Neural progenitor cell (in vitro differentiated cells): ENCODE measurements at regions not wholly inside any gene's neighbourhood (a gene's known extent, or its start where the extent isn't known, plus 50 kb on each side); places are given as distances from the start of the nearest gene placed in this dataset.

Source experiments
- DNase-seq: peaks from one replicate; pipeline ENCODE4 v3.0.0-alpha.2; 2016; ENCODE audit warnings: low spot score
- H2AFZ ChIP-seq: fragments of 200-600 bp; sonication (generic); replicated peaks from 2 replicates; pipeline ENCODE4 v1.6.1; 2016; ENCODE audit warnings: antibody characterized with exemption
- H3F3A ChIP-seq: fragments of 200-600 bp; sonication (generic); 2 replicates; pipeline ENCODE4 v1.6.1; 2016; ENCODE audit warnings: antibody characterized with exemption, low read depth
- H3K27ac ChIP-seq: fragments of 200-600 bp; sonication (generic); 2 replicates; pipeline ENCODE4 v1.5.1; 2016; ENCODE audit warnings: mild to moderate bottlenecking
- H3K27me3 ChIP-seq: fragments of 200-600 bp; sonication (generic); 2 replicates; pipeline ENCODE4 v1.6.1; 2016; ENCODE audit warnings: mild to moderate bottlenecking, moderate library complexity
- H3K36me3 ChIP-seq: fragments of 200-600 bp; sonication (generic); 2 replicates; pipeline ENCODE4 v1.5.1; 2016
- H3K4me1 ChIP-seq: fragments of 200-600 bp; sonication (generic); 2 replicates; pipeline ENCODE4 v1.6.1; 2016; ENCODE audit warnings: mixed run types
- H3K4me2 ChIP-seq: fragments of 200-600 bp; sonication (generic); 2 replicates; pipeline ENCODE4 v1.6.1; 2016
- H3K4me3 ChIP-seq: fragments of 200-600 bp; sonication (generic); 2 replicates; pipeline ENCODE4 v1.5.1; 2016
- H3K79me2 ChIP-seq: fragments of 200-600 bp; sonication (generic); 2 replicates; pipeline ENCODE4 v1.6.1; 2016; ENCODE audit warnings: low read depth
- H3K9ac ChIP-seq: fragments of 200-600 bp; sonication (generic); 2 replicates; pipeline ENCODE4 v1.6.1; 2016
- H3K9me3 ChIP-seq: fragments of 200-600 bp; sonication (generic); 2 replicates; pipeline ENCODE4 v1.5.1; 2016; ENCODE audit warnings: low read depth
- H4K20me1 ChIP-seq: fragments of 200-600 bp; sonication (generic); 2 replicates; pipeline ENCODE4 v1.6.1; 2016; ENCODE audit warnings: low read depth
- H3K27ac Mint-ChIP-seq: 3 replicates; pipeline ENCODE4 v1.8.0; 2021; ENCODE audit warnings: mixed read lengths
- H3K27me3 Mint-ChIP-seq: 2 replicates; pipeline ENCODE4 v1.8.0; 2022; ENCODE audit warnings: low read depth, mild to moderate bottlenecking, inconsistent platforms, moderate library complexity, mixed read lengths; ENCODE audit not compliant: insufficient read depth
- H3K36me3 Mint-ChIP-seq: 3 replicates; pipeline ENCODE4 v1.8.0; 2021; ENCODE audit warnings: mixed read lengths
- H3K4me1 Mint-ChIP-seq: 3 replicates; pipeline ENCODE4 v1.8.0; 2021; ENCODE audit warnings: mixed read lengths
- H3K4me3 Mint-ChIP-seq: 3 replicates; pipeline ENCODE4 v1.8.0; 2021; ENCODE audit warnings: mild to moderate bottlenecking, moderate library complexity, mixed read lengths
- H3K9me3 Mint-ChIP-seq: 3 replicates; pipeline ENCODE4 v1.8.0; 2020; ENCODE audit warnings: mixed read lengths
- CTCF ChIP-seq: fragments of 200-600 bp; sonication (generic); IDR thresholded peaks from 2 replicates; pipeline ENCODE4 v1.5.1; 2017; ENCODE audit warnings: antibody characterized with exemption, mild to moderate bottlenecking
- EZH2 ChIP-seq: fragments of 200-600 bp; sonication (generic); IDR thresholded peaks from 2 replicates; pipeline ENCODE4 v1.6.1; 2017; ENCODE audit warnings: antibody characterized with exemption, mild to moderate bottlenecking, moderate library complexity
- EZH2phosphoT487 ChIP-seq: fragments of 200-600 bp; sonication (generic); IDR thresholded peaks from 2 replicates; pipeline ENCODE4 v1.6.1; 2017; ENCODE audit warnings: antibody characterized with exemption

DNA sequence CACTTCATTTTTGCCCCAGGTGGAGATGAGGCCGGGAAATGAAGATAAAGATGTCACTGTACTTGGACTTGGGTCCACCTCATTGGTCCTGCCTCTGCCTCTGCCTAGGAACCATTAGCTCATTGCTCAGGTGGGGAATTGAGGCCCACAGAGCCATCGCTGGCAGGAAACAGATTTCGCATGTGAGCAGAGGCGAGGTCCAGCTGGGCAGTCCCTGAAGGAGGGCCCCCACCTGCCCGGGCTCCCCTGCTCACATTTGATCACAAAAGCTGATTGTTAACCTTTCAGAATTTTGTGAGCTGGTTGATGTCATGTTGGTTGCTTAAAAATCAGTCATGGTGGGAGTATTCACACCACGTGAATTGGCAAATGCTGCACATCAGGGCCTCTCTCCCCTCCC is 273.8 kb upstream of the MVB12B start:
- H3K4me1 ChIP-seq = peaks cover 4% of the 10 kb centered on the region
- no peaks in the 10 kb centered on the region for H3K79me2 ChIP-seq
- Mint-ChIP-seq H3K27me3 (peaks cover 2% of the 10 kb centered on the region), H3K36me3 (no peaks in the 10 kb centered on the region), H3K4me3 (no peak overlapping the region), H3K27ac (peak overlapping the region; percentile 23), H3K9me3 (no peaks in the 10 kb centered on the region), H3K4me1 (peaks cover 9% of the 10 kb centered on the region)
- H4K20me1 ChIP-seq = no peaks in the 10 kb centered on the region
- H3K27me3 ChIP-seq = no peaks in the 10 kb centered on the region
- H3K9ac ChIP-seq = no peak overlapping the region
- no peaks in the 10 kb centered on the region for H3F3A ChIP-seq
- no peaks in the 10 kb centered on the region for H3K36me3 ChIP-seq
- no peak overlapping the region for H3K4me3 ChIP-seq
- H2AFZ ChIP-seq = no peak overlapping the region
- H3K27ac ChIP-seq = no peak overlapping the region
- DNase-seq = no peak
- no peak overlapping the region for H3K4me2 ChIP-seq
- no peaks in the 10 kb centered on the region for H3K9me3 ChIP-seq
- TF ChIP-seq EZH2 (no peak), EZH2phosphoT487 (no peak), CTCF (no peak)

DNA sequence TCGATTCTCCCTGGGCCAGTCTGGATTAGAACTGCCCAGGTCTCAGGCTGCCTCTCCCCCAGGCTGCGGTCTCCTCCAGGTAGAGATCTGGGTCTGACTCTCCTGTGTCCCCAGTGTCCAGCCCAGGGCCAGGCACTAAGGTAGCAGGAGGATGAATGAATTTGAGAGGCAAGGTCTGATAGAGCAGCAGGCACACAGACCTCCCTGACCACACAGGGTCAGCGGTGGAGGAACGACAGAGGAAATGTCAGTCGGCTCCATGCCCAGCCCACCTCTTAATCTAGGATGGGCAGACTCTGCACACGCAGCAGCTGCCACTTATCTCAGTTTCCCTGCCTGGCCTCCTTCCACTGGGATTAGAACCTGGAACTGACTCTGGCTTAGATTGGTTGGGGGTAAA is 272.7 kb upstream of the MVB12B start:
- Histone ChIP-seq H3K27ac (no peak overlapping the region), H3K9ac (no peak overlapping the region), H2AFZ (no peak overlapping the region), H3K4me1 (peaks cover 6% of the 10 kb centered on the region), H3K79me2 (no peaks in the 10 kb centered on the region), H3K9me3 (no peaks in the 10 kb centered on the region), H3K4me3 (no peak overlapping the region), H3K36me3 (no peaks in the 10 kb centered on the region), H3K4me2 (no peak overlapping the region), H3K27me3 (no peaks in the 10 kb centered on the region), H4K20me1 (no peaks in the 10 kb centered on the region), H3F3A (no peaks in the 10 kb centered on the region)
- no peaks in the 10 kb centered on the region for H3K9me3 Mint-ChIP-seq
- no peak overlapping the region for H3K27ac Mint-ChIP-seq
- peaks cover 19% of the 10 kb centered on the region for H3K4me1 Mint-ChIP-seq
- no peak for TF ChIP-seq EZH2phosphoT487
- no peak for TF ChIP-seq CTCF
- no peak for TF ChIP-seq EZH2
- H3K36me3 Mint-ChIP-seq = no peaks in the 10 kb centered on the region
- DNase-seq = no peak
- H3K27me3 Mint-ChIP-seq = peaks cover 2% of the 10 kb centered on the region
- no peak overlapping the region for H3K4me3 Mint-ChIP-seq

DNA sequence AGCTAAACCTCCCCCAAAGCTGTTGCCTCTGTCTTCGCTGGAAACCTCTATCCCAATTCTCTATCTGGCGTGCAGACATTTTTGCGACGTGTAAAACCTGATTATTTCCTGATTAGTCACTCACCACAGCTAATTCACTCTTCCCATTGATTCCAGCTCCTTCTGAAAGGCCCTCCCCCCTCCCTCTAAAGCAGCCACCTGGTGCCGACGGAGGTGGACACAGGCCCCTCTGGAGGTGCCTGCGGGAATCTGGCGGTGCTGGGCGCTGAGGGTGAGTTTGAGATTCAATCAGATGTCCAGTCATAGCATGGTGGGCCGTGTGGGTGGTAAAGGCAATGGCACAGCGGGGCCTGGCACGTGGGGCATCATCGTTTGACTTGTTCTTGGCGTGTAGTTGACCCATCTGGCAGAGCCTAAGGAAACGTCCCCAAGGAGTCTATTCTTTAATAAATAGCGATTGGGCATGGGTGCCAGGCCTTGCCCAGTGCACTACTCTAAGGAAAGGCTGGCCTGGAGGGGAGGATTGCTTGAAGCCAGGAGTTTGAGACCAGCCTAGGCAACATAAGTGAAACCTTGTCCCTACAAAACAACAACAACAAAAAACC is 271.1 kb upstream of the MVB12B start:
- no peak overlapping the region for H2AFZ ChIP-seq
- Mint-ChIP-seq H3K9me3 (no peaks in the 10 kb centered on the region), H3K4me1 (peaks cover 18% of the 10 kb centered on the region), H3K27me3 (peaks cover 4% of the 10 kb centered on the region), H3K36me3 (no peaks in the 10 kb centered on the region), H3K4me3 (no peak overlapping the region), H3K27ac (no peak overlapping the region)
- H3K4me1 ChIP-seq = peaks cover 13% of the 10 kb centered on the region
- no peak for DNase-seq
- no peaks in the 10 kb centered on the region for H3K36me3 ChIP-seq
- H3K9ac ChIP-seq = no peak overlapping the region
- no peaks in the 10 kb centered on the region for H3K9me3 ChIP-seq
- H3K27ac ChIP-seq = no peak overlapping the region
- H3K4me2 ChIP-seq = no peak overlapping the region
- no peak for TF ChIP-seq EZH2
- TF ChIP-seq CTCF = no peak
- no peak for TF ChIP-seq EZH2phosphoT487
- no peaks in the 10 kb centered on the region for H4K20me1 ChIP-seq
- H3K4me3 ChIP-seq = no peak overlapping the region
- H3K79me2 ChIP-seq = no peaks in the 10 kb centered on the region
- no peaks in the 10 kb centered on the region for H3F3A ChIP-seq
- H3K27me3 ChIP-seq = no peaks in the 10 kb centered on the region
